Lower leg skin (tissue), 4 donors: ENCODE measurements at regions not wholly inside any gene's neighbourhood (a gene's known extent, or its start where the extent isn't known, plus 50 kb on each side); places are given as distances from the start of the nearest gene placed in this dataset.
"Not testable (repeated sequence)": the region's sequence is repeated elsewhere in the genome, so short reads cannot be mapped to it uniquely, and the experiment has no call there.

Experiments
- DNase-seq, 2 donors: peaks; one replicate each; pipeline ENCODE4 v3.0.0-alpha.2; 2019; ENCODE audit warnings: low spot score in 2 of 2
- H3K4me3 ChIP-seq: fragments of 200-600 bp; sonication (generic); 2 replicates; pipeline ENCODE4 v1.5.1; 2017; ENCODE audit warnings: mild to moderate bottlenecking, low read depth; ENCODE audit not compliant: poor library complexity, severe bottlenecking
- POLR2A ChIP-seq, 2 donors: fragments of 450-650 bp; IDR thresholded peaks; one replicate each; pipeline ENCODE4 v1.6.1; 2016 to 2017; ENCODE audit warnings: antibody characterized with exemption in 2 of 2, mild to moderate bottlenecking in 1 of 2, moderate library complexity in 1 of 2
- WGBS, 2 donors: methylation state at CpG; one replicate each; pipeline ENCODE4 v1.1.5; 2018; 5-methylcytosine and 5-hydroxymethylcytosine counted together
- intact Hi-C: fragments of 100-400 bp; cut with DNase I; formaldehyde crosslinking; loops from one replicate; pipeline ENCODE4 v1.15.0; 2023; ENCODE audit warnings: low total_unique reads
- TF ChIP-seq, protein P1 (sequence below), 3 donors: fragments of 450-650 bp; IDR thresholded peaks; one replicate each; pipeline ENCODE4 v1.5.1; 2016; ENCODE audit warnings: antibody characterized with exemption in 3 of 3, mild to moderate bottlenecking in 3 of 3, moderate library complexity in 2 of 3

DNA sequence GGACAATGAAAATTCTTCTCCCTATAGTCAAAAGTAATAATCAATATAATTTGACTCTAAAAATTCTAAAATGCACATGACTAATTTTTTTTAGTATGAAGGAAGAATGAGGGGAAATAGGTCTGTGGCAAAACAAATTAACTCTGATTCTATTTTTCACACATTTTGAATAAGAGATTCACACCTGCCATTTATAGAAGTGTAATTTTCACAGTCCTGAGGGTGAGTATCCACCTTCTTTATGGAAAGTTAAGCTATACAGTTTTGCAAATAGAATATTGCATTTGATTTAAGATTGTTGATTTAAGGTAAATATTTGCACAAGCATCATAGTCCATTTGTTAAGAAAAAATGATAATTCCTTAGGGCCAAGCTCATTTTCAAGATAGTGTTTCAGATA, 417.7 kb downstream of the CHSY3 start:
- DNase-seq: no peak
- H3K4me3 ChIP-seq: no peak overlapping the region
- intact Hi-C loops: no loop called here
- no peak for TF ChIP-seq POLR2A (IDR thresholded peaks at IDR 0.05)
- TF ChIP-seq, protein P1, sequence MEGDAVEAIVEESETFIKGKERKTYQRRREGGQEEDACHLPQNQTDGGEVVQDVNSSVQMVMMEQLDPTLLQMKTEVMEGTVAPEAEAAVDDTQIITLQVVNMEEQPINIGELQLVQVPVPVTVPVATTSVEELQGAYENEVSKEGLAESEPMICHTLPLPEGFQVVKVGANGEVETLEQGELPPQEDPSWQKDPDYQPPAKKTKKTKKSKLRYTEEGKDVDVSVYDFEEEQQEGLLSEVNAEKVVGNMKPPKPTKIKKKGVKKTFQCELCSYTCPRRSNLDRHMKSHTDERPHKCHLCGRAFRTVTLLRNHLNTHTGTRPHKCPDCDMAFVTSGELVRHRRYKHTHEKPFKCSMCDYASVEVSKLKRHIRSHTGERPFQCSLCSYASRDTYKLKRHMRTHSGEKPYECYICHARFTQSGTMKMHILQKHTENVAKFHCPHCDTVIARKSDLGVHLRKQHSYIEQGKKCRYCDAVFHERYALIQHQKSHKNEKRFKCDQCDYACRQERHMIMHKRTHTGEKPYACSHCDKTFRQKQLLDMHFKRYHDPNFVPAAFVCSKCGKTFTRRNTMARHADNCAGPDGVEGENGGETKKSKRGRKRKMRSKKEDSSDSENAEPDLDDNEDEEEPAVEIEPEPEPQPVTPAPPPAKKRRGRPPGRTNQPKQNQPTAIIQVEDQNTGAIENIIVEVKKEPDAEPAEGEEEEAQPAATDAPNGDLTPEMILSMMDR (IDR thresholded peaks at IDR 0.05): no peak

DNA sequence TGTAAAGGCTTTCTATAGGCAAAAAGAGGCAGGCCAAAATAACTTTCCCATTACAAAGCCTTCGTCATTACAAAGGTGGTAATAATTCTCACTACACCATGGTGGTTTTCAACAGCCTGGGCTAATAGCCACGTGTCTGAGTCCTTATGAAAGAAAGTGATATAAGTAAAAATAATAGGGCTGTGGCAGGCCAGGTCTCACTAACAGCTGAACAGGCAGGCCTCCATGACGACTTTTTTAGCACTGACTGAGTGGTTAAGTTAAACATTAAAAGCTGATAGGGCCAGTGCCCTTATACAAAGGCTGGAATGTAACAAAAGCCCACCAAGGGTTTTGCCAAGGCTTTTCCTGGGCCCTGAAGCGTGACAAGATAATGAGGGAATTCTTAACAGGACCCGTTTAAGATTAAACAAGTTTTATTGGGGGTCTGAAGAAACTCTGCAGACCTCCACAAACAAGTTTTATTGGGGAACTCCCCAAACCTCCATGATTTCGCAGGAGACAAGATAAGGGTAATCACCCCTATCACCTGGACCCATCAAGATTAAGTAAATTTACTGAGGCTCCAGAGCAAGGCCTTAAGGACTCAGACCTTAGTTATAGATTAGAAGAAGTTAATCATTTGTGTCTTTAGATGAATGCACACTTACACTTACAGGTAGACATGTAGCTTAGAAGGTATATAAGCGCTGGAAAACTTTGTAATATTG, 412.9 kb downstream of the CHSY3 start:
- no peak for TF ChIP-seq POLR2A (IDR thresholded peaks at IDR 0.05)
- TF ChIP-seq, protein P1 (IDR thresholded peaks at IDR 0.05): no peak
- H3K4me3 ChIP-seq: no peak overlapping the region
- DNase-seq: no peak
- intact Hi-C loops: no loop called here
- WGBS, 2 donors: 70 to 76% methylated on average over 7 of the region's 7 CpGs

GRCh38 chr5:130295235-130295634, 391.0 kb downstream of the CHSY3 start:
- intact Hi-C loops: no loop called here
- H3K4me3 ChIP-seq: no peak overlapping the region
- WGBS, 2 donors: 98% methylated on average over 1 of the region's 1 CpG
- DNase-seq: no peak
- TF ChIP-seq, protein P1 (IDR thresholded peaks at IDR 0.05): no peak
- no peak for TF ChIP-seq POLR2A (IDR thresholded peaks at IDR 0.05)

GRCh38 chr5:130294798-130295197, 390.5 kb downstream of the CHSY3 start:
- DNase-seq, H3K4me3 ChIP-seq: not testable (repeated sequence)
- 89 to 92% methylated on average over 3 of the region's 3 CpGs for WGBS, 2 donors
- intact Hi-C loops: loop anchor here (5.0 kb wide), 1 partner anchor 1318 kb away; no protein-coding TSS in a partner anchor

DNA sequence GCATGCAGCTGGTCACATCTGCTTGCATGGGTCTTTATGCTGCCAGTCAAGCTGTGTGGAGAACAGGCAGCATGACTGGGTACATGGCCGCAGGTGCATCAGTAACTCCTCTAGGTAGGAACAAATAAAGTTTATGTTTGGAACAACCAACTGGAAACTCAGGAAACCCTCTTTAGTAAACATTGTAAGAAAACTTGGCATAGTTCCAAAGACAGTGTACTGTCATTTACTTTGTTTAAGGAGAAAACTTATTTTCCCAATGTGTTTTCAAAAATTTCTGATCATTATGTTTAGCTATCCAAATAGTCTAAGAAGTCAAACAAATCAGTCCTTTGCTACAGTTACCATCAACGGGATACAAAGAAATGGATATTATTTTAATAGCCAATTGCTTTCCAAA, 386.0 kb downstream of the CHSY3 start:
- 63 to 81% methylated on average over 2 of the region's 2 CpGs for WGBS, 2 donors
- H3K4me3 ChIP-seq: no peak overlapping the region
- intact Hi-C loops: loop anchor here (5.0 kb wide), 1 partner anchor 1322 kb away; no protein-coding TSS in a partner anchor
- DNase-seq: no peak
- TF ChIP-seq, protein P1 (IDR thresholded peaks at IDR 0.05): no peak
- TF ChIP-seq POLR2A (IDR thresholded peaks at IDR 0.05): no peak

GRCh38 chr5:130289132-130290088, 385.1 kb downstream of the CHSY3 start:
- intact Hi-C loops: loop anchor here (5.0 kb wide), 1 partner anchor 1323 kb away; no protein-coding TSS in a partner anchor
- TF ChIP-seq POLR2A (IDR thresholded peaks at IDR 0.05): no peak
- TF ChIP-seq, protein P1 (IDR thresholded peaks at IDR 0.05): no peak
- WGBS, 2 donors: 39 to 58% methylated on average over 6 of the region's 6 CpGs
- no peak for DNase-seq
- H3K4me3 ChIP-seq: no peak overlapping the region
